Left ventricle myocardium inferior (tissue), 1 donor: ENCODE measurements at regions not wholly inside any gene's neighbourhood (a gene's known extent, or its start where the extent isn't known, plus 50 kb on each side); places are given as distances from the start of the nearest gene placed in this dataset.

Source experiments
- DNase-seq: peaks from one replicate; pipeline ENCODE4 v3.0.0-alpha.2; 2020
- H3K27ac ChIP-seq: fragments of 200-600 bp; replicated peaks from 2 replicates; pipeline ENCODE4 v1.8.0; 2021
- H3K27me3 ChIP-seq: fragments of 200-600 bp; 2 replicates; pipeline ENCODE4 v1.8.0; 2021; ENCODE audit warnings: low read depth
- H3K36me3 ChIP-seq: fragments of 200-600 bp; 2 replicates; pipeline ENCODE4 v1.8.0; 2021
- H3K4me1 ChIP-seq: fragments of 200-600 bp; 2 replicates; pipeline ENCODE4 v1.8.0; 2021
- H3K4me3 ChIP-seq: fragments of 200-600 bp; 2 replicates; pipeline ENCODE4 v1.8.0; 2021; ENCODE audit warnings: mild to moderate bottlenecking, moderate library complexity
- H3K9me3 ChIP-seq: fragments of 200-600 bp; replicated peaks from 2 replicates; pipeline ENCODE4 v1.8.0; 2021
- CTCF ChIP-seq: fragments of 200-600 bp; IDR thresholded peaks from 2 replicates; pipeline ENCODE4 v1.8.0; 2021; ENCODE audit warnings: antibody characterized with exemption, mild to moderate bottlenecking, borderline replicate concordance
- intact Hi-C: fragments of 100-400 bp; cut with micrococcal nuclease; formaldehyde crosslinking; loops from one replicate; pipeline ENCODE4 v1.11.0; 2022
- donor health status: DM: no; HTN: yes; CAD: no; lungs with severe emphysema.

GRCh38 chr10:128993443-128993842 is 473.6 kb upstream of the MGMT start:
- Histone ChIP-seq H3K36me3 (no peaks in the 10 kb centered on the region), H3K27me3 (peaks cover 57% of the 10 kb centered on the region), H3K27ac (no peak overlapping the region), H3K4me1 (no peaks in the 10 kb centered on the region), H3K4me3 (no peak overlapping the region), H3K9me3 (no peaks in the 10 kb centered on the region)
- intact Hi-C loops: no loop called here
- no peak for TF ChIP-seq CTCF
- DNase-seq: no peak

GRCh38 chr10:128993911-128994538 is 473.0 kb upstream of the MGMT start:
- H3K4me1 ChIP-seq: no peaks in the 10 kb centered on the region
- no peak for DNase-seq
- intact Hi-C loops: no loop called here
- H3K27me3 ChIP-seq: peaks cover 51% of the 10 kb centered on the region
- H3K27ac ChIP-seq: no peak overlapping the region
- TF ChIP-seq CTCF: no peak
- H3K36me3 ChIP-seq: no peaks in the 10 kb centered on the region
- H3K4me3 ChIP-seq: no peak overlapping the region
- H3K9me3 ChIP-seq: no peaks in the 10 kb centered on the region

- no peak overlapping the region for H3K4me3 ChIP-seq
These were observed 472.4 kb upstream of the MGMT start for GRCh38 chr10:128994598-128995143.

GRCh38 chr10:128995676-128996075 is 471.4 kb upstream of the MGMT start:
- TF ChIP-seq CTCF: no peak
- no peak for DNase-seq
- intact Hi-C loops: no loop called here

More at GRCh38 chr10:128994598-128995143, 472.4 kb upstream of the MGMT start:
- intact Hi-C loops: no loop called here
- no peaks in the 10 kb centered on the region for H3K9me3 ChIP-seq
- no peaks in the 10 kb centered on the region for H3K36me3 ChIP-seq
- H3K27me3 ChIP-seq: peaks cover 45% of the 10 kb centered on the region
- no peak overlapping the region for H3K27ac ChIP-seq
- DNase-seq: no peak
- H3K4me1 ChIP-seq: no peaks in the 10 kb centered on the region
- TF ChIP-seq CTCF: no peak

DNA sequence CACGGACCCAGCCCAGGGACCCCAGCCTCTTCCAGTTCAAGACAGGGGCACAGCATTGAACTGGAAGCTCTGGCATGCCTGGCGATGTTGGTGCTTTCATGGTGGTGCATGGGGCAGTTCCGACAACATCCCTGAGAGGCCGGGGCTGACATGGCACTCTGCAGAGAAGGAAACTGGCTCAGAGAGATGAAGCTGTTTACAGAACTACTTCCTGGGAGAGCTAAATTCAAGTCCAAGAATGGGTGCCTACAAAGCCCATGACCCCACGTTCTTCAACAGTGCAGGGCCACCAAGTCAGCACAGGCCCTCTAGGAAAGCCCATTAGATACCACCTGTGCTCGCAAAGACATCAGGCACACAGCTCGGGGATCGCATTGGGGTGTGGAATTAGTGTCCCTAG is 470.9 kb upstream of the MGMT start:
- H3K9me3 ChIP-seq: no peaks in the 10 kb centered on the region
- H3K4me1 ChIP-seq: no peaks in the 10 kb centered on the region
- H3K27ac ChIP-seq: no peak overlapping the region
- H3K27me3 ChIP-seq: peaks cover 31% of the 10 kb centered on the region
- no peak overlapping the region for H3K4me3 ChIP-seq
- intact Hi-C loops: no loop called here
- no peaks in the 10 kb centered on the region for H3K36me3 ChIP-seq
- DNase-seq: no peak
- TF ChIP-seq CTCF: no peak

More at GRCh38 chr10:128995676-128996075, 471.4 kb upstream of the MGMT start:
- Histone ChIP-seq H3K27ac (no peak overlapping the region), H3K4me1 (no peaks in the 10 kb centered on the region), H3K9me3 (no peaks in the 10 kb centered on the region), H3K4me3 (no peak overlapping the region), H3K27me3 (peaks cover 35% of the 10 kb centered on the region), H3K36me3 (no peaks in the 10 kb centered on the region)
